H1 (cell line): ENCODE measurements at regions not wholly inside any gene's neighbourhood (a gene's known extent, or its start where the extent isn't known, plus 50 kb on each side); places are given as distances from the start of the nearest gene placed in this dataset.

Source experiments
- BRCA1 ChIP-seq: IDR thresholded peaks from 2 replicates; pipeline ENCODE4 v1.6.1; 2012; ENCODE audit warnings: low read depth, low read length, improper control_type of control experiment
- CREB1 ChIP-seq: IDR thresholded peaks from 2 replicates; pipeline ENCODE4 v1.6.1; 2012; ENCODE audit warnings: inconsistent platforms
- SIX5 ChIP-seq: IDR thresholded peaks from 2 replicates; pipeline ENCODE4 v1.6.1; 2011; ENCODE audit warnings: mild to moderate bottlenecking, low read depth, low read length
- TCF12 ChIP-seq: IDR thresholded peaks from 2 replicates; pipeline ENCODE4 v1.6.1; 2011; ENCODE audit warnings: low read depth, mild to moderate bottlenecking, low read length
- TF ChIP-seq, protein P1 (sequence below): IDR thresholded peaks from 2 replicates; pipeline ENCODE4 v1.6.1; 2011; ENCODE audit warnings: low read length, improper control_type of control experiment

DNA sequence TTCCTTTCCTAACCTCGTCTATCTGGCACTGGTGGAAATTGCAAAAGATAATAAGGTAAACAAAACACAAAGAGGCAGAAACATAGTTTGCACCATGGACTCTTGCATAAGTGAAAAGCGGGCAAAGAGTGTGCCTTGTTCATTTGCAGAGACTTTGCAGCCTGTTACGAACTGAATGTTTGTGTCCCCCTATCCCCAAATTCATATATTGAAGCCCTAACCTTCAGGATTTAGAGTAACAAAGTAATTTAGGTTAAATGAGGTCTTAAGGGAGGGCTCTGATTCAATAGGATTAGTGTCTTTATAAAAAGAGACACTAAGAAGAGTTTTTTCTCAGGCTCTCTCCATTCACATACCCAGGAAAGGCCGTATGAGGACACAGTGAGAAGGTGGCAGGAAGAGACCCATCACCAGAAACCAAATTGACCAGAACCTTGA is 52.1 kb upstream of the FAM169A start (continued):
- TF ChIP-seq BRCA1 = no peak
- no peak for TF ChIP-seq SIX5
- TF ChIP-seq, protein P1, sequence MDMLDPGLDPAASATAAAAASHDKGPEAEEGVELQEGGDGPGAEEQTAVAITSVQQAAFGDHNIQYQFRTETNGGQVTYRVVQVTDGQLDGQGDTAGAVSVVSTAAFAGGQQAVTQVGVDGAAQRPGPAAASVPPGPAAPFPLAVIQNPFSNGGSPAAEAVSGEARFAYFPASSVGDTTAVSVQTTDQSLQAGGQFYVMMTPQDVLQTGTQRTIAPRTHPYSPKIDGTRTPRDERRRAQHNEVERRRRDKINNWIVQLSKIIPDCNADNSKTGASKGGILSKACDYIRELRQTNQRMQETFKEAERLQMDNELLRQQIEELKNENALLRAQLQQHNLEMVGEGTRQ = no peak
- no peak for TF ChIP-seq TCF12
- no peak for TF ChIP-seq CREB1
